ENCODE measurements at regions not wholly inside any gene's neighbourhood (a gene's known extent, or its start where the extent isn't known, plus 50 kb on each side); places are given as distances from the start of the nearest gene placed in this dataset.

- TF ChIP-seq CTCF (IDR thresholded peaks at IDR 0.05) (no peak), EZH2phosphoT487 (IDR thresholded peaks at IDR 0.05) (no peak)
Measured at GRCh38 chr9:13535141-13535540, 255.6 kb upstream of the MPDZ start.
